ENCODE measurements at regions not wholly inside any gene's neighbourhood (a gene's known extent, or its start where the extent isn't known, plus 50 kb on each side); places are given as distances from the start of the nearest gene placed in this dataset.

DNA sequence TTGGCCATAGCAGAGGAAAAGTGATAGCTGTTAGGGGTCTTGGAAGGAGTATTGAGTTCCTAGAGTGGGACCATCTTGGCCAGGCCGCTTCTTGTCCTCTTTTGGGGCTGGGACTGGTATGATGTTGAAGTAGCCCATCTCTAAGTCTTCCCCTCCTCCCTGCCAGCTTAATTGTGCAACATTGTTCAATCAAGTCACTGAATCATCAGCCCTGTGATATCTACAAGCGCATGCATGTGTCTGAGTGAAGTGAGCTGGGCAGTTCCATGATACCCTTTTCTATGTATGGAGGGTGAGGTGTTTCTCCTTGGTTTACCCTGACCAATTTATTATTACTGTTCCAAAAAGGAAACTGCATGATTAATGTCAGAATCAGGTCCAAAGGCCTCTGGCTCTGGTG lies 112.2 kb downstream of the C9orf152 start:
- no peak for TF ChIP-seq CTCF (IDR thresholded peaks at IDR 0.05; ENCODE audit: borderline replicate concordance, extremely low read depth, low read length, poor library complexity, severe bottlenecking)
- no peak for TF ChIP-seq EZH2 (IDR thresholded peaks at IDR 0.05; ENCODE audit: borderline replicate concordance, low read depth, low read length, severe bottlenecking)

All from DND-41 (cell line).